HG03045 (cell line): ENCODE measurements at regions not wholly inside any gene's neighbourhood (a gene's known extent, or its start where the extent isn't known, plus 50 kb on each side); places are given as distances from the start of the nearest gene placed in this dataset.
"Not testable (repeated sequence)": the region's sequence is repeated elsewhere in the genome, so short reads cannot be mapped to it uniquely, and the experiment has no call there.

Experiments used
- ATAC-seq: cut with Tn5 transposase; IDR thresholded peaks from one replicate; pipeline ENCODE4 v1.9.1; 2021; ENCODE audit warnings: mild to moderate bottlenecking, moderate library complexity; ENCODE audit not compliant: unreplicated experiment

- no peak for ATAC-seq
These were observed 128.5 kb upstream of the RGS6 start for GRCh38 chr14:71803539-71804260.

DNA sequence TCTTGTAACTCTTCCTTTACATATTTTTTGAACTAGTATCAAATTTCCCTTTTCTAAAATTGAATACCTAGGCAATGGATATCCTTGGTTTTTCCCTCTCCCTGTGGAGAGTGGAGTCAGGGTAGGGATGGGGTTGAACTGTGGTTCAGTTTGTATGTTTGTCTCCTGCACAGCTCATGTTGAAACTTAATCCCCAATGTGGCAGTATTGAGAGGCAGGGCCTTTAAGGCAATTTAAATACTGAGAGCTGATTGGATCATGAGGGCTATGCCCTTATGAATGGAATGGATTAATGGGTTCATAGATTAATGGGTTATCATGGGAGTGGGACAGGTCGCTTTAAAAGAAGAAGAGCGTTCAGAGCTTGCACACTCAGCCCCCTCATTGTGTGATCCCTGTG lies 127.2 kb upstream of the RGS6 start:
- no peak for ATAC-seq

DNA sequence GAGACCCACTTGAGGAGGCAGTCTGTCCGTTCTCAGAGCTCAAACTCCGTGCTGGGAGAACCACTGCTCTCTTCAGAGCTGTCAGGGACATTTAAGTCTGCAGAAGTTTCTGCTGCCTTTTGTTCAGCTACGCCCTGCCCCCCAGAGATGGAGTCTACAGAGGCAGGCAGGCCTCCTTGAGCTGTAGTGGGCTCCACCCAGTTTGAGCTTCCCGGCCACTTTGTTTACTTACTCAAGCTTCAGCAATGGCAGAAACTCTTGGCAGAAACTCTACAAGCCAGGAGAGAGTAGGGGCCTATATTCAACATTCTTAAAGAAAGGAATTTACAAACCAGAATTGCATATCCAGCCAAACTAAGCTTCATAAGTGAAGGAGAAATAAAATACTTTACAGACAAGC lies 125.2 kb upstream of the RGS6 start:
- not testable (repeated sequence) for ATAC-seq

DNA sequence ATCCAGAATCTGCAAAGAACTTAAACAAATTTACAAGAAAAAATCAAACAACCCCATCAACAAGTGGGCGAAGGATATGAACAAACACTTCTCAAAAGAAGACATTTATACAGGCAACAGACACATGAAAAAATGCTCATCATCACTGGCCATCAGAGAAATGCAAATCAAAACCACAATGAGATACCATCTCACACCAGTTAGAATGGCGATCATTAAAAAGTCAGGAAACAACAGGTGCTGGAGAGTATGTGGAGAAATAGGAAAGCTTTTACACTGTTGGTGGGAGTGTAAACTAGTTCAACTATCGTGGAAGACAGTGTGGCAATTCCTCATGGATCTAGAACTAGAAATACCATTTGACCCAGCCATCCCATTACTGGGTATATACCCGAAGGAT lies 121.4 kb upstream of the RGS6 start:
- not testable (repeated sequence) for ATAC-seq

- no peak for ATAC-seq
These were observed 119.5 kb upstream of the RGS6 start for GRCh38 chr14:71812693-71813092.

DNA sequence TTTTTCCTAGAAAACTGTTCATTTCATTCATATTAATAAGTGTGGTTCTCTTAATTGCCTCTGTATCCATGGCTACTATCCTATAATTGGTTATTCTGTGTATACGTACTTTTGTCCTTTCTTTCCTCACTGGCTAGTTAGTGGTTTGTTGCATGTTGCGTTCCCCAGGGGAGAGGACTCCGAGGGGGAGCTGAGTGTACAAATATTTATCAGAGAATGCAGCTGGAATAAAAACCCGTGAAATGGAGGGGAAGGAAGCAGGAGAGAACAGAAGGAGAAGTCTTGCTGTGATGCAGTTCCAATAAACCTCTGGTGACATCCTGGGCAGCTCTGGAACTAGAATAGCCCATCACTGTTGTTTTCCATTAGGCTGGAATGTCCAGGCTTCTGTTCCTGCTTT lies 117.1 kb upstream of the RGS6 start:
- no peak for ATAC-seq

DNA sequence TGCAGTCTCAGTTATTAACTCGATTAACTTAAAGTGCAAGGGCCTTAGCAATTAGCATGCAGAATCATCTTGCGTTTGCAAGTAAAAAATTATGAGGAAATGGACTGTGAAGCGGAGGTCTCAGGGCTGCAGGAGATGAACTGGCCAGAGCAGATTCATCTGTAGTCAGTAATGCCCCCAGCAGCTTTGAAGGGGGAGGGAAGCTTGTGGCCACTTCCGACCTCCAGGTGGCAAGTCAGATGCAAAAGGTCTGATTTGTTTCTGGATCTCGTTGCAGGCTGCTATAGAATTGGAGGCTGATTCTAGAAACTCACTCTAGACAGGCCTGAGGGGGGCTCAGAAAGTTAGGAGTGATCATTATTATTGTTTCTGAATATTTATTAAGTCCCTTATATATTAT lies 107.4 kb upstream of the RGS6 start:
- ATAC-seq, result no peak

DNA sequence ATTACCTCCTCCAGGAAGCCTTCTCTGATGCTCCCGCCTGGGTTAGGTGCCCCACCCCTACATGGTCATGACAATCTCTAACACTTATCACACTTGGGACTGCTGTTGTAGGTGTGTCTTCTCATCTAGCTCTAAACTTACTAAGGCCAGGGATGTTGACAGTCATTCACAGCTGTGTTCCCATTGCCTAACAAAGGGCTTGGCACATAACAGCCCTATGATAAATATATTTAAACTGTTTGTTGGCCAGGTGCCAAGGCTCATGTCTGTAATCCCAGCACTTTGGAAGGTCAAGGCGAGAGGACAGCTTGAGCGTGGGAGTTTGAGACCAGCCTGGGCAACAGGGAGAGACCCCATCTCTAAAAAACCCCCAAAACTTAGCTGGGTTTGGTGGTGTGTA lies 98.8 kb upstream of the RGS6 start:
- no peak for ATAC-seq

DNA sequence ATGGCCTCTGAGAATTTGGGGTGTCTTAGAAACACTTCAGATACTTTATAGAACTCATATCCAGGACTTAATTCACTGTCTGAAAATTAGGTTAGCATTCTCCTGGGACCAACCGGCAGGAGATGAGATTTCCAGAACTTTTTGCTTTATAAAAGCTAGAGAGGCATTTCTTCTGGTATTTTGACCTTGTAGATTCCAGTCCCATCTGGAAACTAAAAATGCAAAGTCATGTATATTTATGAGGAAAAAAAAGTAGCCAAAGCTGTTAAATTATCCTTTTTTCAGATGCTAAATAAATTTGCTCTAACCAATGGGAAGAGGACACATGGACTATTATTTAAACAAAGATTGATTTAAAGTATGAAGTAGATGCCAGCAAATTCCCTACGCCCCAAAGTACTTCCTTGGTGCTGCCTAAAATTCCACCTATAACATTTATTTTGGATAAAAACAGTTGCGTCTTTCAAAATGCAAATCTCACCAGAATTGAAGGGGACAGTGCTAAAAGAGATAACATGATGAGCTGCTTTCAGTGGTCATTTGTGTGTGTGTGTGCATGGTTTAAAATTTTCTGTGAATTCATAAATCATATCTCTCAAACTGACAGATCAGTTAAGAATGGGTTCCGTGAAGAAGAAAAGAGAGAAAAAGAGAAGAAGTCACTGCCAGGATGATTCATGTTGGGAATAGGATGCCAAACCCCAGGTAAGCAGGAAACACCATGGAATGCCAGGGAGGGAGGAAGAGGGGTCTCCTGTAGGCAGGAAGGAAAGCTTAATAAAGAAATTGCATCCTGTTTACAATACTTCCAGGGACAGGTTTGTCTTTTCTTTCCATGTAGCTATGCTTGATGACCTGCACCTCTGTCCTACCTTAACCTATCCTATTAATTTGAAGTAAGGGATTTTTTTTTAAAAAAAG lies 97.7 kb upstream of the RGS6 start:
- no peak for ATAC-seq

DNA sequence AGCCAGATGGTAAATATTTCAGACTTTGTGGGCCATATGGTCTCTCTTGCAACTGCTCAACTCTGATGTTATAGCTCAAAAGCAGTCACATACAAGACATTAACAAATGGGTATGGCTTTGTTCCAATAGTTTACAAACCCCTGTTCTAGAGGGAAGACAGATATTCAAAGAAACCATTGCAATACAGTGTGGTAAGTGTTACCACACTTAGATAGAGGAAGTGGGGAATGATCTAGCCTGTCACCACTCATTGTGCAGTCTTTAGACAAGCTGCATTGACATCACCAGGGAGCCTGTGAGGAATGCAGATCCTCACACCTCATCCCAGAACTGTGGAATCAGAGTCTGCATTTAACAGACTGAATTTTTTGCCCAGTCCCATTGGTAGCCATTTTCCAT lies 80.0 kb upstream of the RGS6 start:
- no peak for ATAC-seq

GRCh38 chr14:71855399-71856036 lies 76.7 kb upstream of the RGS6 start:
- ATAC-seq, result no peak

DNA sequence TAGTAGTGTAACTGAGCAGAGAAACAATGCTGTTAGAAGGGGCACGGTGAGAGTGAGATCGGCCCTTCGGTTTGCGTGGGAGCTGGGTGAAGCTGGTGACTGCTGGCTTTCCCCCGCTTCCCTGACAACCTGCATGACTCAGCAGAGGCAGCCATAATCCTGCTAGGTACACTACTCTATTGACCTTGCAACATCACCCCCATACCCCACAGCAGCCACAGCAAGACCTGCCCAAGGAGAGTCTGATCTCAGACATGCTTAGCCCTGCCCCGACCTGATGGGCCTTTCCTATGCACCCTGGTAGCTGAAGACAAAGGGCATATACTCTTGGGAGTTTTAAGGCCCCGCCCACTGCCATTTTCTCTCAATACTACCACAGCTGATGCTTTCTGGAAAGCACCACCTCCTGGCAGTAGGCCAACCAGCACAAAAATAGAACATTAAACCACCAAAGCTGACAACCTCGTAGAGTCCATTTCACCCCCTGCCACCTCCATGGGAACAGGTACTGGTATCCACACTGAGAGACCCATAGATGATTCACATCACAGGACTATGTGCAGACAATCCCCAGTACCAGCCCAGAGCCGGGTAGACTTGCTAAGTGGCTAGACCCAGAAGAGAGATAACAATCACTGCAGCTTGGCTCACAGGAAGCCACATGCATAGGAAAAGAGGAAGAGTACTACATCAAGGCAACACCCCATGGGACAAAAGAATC lies 75.9 kb upstream of the RGS6 start:
- ATAC-seq, result no peak

- ATAC-seq, result no peak
These were observed 69.2 kb upstream of the RGS6 start for GRCh38 chr14:71863049-71863448.

DNA sequence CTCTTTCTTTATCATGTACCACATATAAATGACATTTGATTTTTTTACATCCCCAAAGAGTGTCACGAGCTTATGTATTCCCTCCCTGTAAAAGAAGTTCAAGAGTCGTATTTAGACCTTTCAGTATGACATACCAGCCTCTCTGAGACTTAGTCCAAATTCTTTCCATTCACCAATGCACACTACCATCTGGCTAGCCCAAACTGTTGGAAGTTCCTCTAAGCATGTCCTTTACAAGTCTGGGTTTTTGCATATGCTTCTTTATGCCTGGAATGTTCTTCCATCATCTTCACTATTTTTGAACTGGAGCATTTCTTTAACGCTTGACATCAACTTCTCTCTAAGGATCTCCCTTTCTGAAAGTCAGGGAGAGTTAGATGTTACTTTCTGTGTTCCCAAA lies 68.5 kb upstream of the RGS6 start:
- ATAC-seq, result no peak
